Lung (tissue), 11 donors: ENCODE measurements at regions not wholly inside any gene's neighbourhood (a gene's known extent, or its start where the extent isn't known, plus 50 kb on each side); places are given as distances from the start of the nearest gene placed in this dataset.

Experiments
- ATAC-seq: fragments of 200-7000 bp; cut with Tn5 transposase; one replicate; pipeline ENCODE4 v1.9.1; 2020; ENCODE audit warnings: moderate number of reproducible peaks; ENCODE audit not compliant: insufficient read depth, low FRiP score
- DNase-seq, 3 donors: peaks; one replicate each; pipeline ENCODE4 v3.0.0-alpha.2; 2013 to 2017
- H3K27ac ChIP-seq, 2 donors: one replicate each; pipeline ENCODE4 v1.5.1; 2013; ENCODE audit warnings: mild to moderate bottlenecking in 2 of 2, moderate library complexity in 2 of 2, control low read depth in 1 of 2, inconsistent platforms in 1 of 2, low read depth in 1 of 2, low read length in 1 of 2
- H3K27me3 ChIP-seq, 3 donors: one replicate each; pipeline ENCODE4 v1.5.1; 2013; ENCODE audit warnings: low read length in 2 of 3; ENCODE audit not compliant: control insufficient read depth in 3 of 3, insufficient read depth in 3 of 3
- H3K36me3 ChIP-seq, 4 donors: one replicate each; pipeline ENCODE4 v1.5.1; 2013; ENCODE audit warnings: low read length in 4 of 4, mild to moderate bottlenecking in 1 of 4, moderate library complexity in 1 of 4; ENCODE audit not compliant: control insufficient read depth in 4 of 4, insufficient read depth in 4 of 4
- H3K4me1 ChIP-seq, 5 donors: one replicate each; pipeline ENCODE4 v1.5.1; 2013; ENCODE audit warnings: low read length in 5 of 5, mild to moderate bottlenecking in 2 of 5, moderate library complexity in 1 of 5; ENCODE audit not compliant: control insufficient read depth in 5 of 5, insufficient read depth in 5 of 5
- H3K4me3 ChIP-seq: one replicate; pipeline ENCODE4 v1.5.1; 2013; ENCODE audit warnings: mild to moderate bottlenecking, control low read depth, moderate library complexity
- H3K9ac ChIP-seq, 2 donors: one replicate each; pipeline ENCODE4 v1.5.1; 2013; ENCODE audit warnings: low read length in 2 of 2, control low read depth in 1 of 2; ENCODE audit not compliant: insufficient read depth in 1 of 2
- H3K9me3 ChIP-seq, 4 donors: one replicate each; pipeline ENCODE4 v1.5.1; 2013; ENCODE audit warnings: low read length in 3 of 4, mild to moderate bottlenecking in 1 of 4, moderate library complexity in 1 of 4; ENCODE audit not compliant: control insufficient read depth in 4 of 4, insufficient read depth in 3 of 4
- WGBS, 2 donors: extraction: QIAGEN DNeasy Blood & Tissue Kit; methylation state at CpG; one replicate each; pipeline ENCODE4 v1.1.7; 2013; 5-methylcytosine and 5-hydroxymethylcytosine counted together
- TF ChIP-seq, protein P1 (sequence below): IDR thresholded peaks from 2 replicates; pipeline ENCODE4 v1.5.1; 2012; ENCODE audit warnings: mild to moderate bottlenecking; ENCODE audit errors: control extremely low read depth, extremely low read depth
- donor health status: control.
- donor health status: control.
- donor health status: Bipolar disorder and iron deficiency.
- donor health status: healthy.
- donor health status: DM: yes; HTN: yes; CAD: no.

GRCh38 chr2:8447610-8448221 is 234.1 kb upstream of the ID2 start:
- H3K4me3 ChIP-seq: no peak overlapping the region
- H3K27me3 ChIP-seq: no peaks in the 10 kb centered on the region
- H3K27ac ChIP-seq: no peak overlapping the region
- no peaks in the 10 kb centered on the region for H3K36me3 ChIP-seq
- no peak overlapping the region for H3K9ac ChIP-seq
- DNase-seq: no peak
- ATAC-seq: no peak
- peaks cover 0 to 2% (median 0%) of the 10 kb centered on the region in 5 donors for H3K4me1 ChIP-seq
- WGBS, 2 donors: 82 to 89% methylated on average over 3 of the region's 3 CpGs
- TF ChIP-seq, protein P1, sequence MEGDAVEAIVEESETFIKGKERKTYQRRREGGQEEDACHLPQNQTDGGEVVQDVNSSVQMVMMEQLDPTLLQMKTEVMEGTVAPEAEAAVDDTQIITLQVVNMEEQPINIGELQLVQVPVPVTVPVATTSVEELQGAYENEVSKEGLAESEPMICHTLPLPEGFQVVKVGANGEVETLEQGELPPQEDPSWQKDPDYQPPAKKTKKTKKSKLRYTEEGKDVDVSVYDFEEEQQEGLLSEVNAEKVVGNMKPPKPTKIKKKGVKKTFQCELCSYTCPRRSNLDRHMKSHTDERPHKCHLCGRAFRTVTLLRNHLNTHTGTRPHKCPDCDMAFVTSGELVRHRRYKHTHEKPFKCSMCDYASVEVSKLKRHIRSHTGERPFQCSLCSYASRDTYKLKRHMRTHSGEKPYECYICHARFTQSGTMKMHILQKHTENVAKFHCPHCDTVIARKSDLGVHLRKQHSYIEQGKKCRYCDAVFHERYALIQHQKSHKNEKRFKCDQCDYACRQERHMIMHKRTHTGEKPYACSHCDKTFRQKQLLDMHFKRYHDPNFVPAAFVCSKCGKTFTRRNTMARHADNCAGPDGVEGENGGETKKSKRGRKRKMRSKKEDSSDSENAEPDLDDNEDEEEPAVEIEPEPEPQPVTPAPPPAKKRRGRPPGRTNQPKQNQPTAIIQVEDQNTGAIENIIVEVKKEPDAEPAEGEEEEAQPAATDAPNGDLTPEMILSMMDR: no peak
- no peaks in the 10 kb centered on the region for H3K9me3 ChIP-seq

DNA sequence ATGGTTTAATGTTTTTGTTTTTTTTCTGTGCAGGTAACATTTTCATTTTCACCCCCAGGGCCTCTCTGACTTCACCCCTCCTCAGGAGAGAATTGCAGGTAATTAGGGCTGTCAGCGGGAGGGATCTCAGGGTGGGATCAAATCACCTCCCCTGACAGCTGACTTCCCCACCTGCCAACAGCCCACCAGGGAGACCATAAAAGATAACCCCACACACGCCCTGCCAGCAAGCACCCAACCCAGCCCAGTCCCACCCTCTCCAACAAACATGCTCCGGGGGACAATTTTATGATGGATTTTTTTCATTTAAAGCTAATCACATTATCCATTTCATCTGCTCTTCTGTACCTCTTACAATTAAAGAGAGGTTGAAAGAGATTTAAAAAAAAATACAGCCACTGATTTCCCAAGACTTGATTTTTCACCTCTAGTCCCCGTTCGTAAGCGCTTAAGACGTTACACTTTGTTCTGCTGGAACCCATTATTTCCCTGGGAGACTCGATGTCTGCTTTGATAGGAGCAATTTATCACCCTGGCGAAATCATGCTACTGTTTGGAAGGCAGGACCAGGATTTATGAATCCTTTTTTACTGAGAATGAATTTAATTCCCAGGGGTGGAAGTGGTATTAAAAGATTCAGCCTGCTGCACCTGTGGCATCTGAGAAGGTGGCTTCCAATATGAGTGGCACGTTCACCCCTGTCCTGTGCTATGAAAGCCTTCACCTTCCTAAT is 232.9 kb upstream of the ID2 start:
- no peak overlapping the region for H3K9ac ChIP-seq
- no peak overlapping the region for H3K27ac ChIP-seq
- H3K9me3 ChIP-seq: no peaks in the 10 kb centered on the region
- no peaks in the 10 kb centered on the region for H3K36me3 ChIP-seq
- DNase-seq (no peak), ATAC-seq (no peak)
- no peaks in the 10 kb centered on the region for H3K27me3 ChIP-seq
- no peak overlapping the region for H3K4me3 ChIP-seq
- 80 to 90% methylated on average over 10 of the region's 10 CpGs for WGBS, 2 donors
- TF ChIP-seq, protein P1: no peak
- peaks cover 0 to 2% (median 0%) of the 10 kb centered on the region in 5 donors for H3K4me1 ChIP-seq

DNA sequence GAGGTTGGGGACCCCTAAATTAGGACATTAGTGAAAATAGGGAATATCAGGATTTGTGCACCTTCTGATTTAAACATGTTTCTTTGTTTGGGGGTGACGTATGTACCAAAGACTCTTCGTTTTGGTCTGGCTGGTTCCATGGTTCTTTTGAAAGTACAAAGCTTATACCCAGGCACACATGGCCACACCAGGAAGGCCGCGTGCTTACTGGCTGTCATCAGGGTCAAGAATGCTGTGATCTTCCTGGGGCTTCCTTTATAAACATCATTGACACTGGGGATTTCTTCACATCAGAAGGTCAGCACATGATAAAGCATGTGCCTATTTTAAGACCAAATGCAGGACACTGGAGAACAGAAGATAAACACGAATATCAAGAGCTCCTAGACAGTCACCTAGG is 230.6 kb upstream of the ID2 start:
- no peak for ATAC-seq
- no peak overlapping the region for H3K4me3 ChIP-seq
- H3K27ac ChIP-seq: no peak overlapping the region
- no peak for DNase-seq
- H3K4me1 ChIP-seq: peaks cover 0 to 17% (median 7%) of the 10 kb centered on the region in 5 donors
- no peaks in the 10 kb centered on the region for H3K27me3 ChIP-seq
- WGBS, 2 donors: 83 to 86% methylated on average over 5 of the region's 5 CpGs
- TF ChIP-seq, protein P1: no peak
- H3K9ac ChIP-seq: no peak overlapping the region
- no peaks in the 10 kb centered on the region for H3K36me3 ChIP-seq
- H3K9me3 ChIP-seq: no peaks in the 10 kb centered on the region
